Hepatocyte (in vitro differentiated cells): ENCODE measurements at regions not wholly inside any gene's neighbourhood (a gene's known extent, or its start where the extent isn't known, plus 50 kb on each side); places are given as distances from the start of the nearest gene placed in this dataset.

ENCODE experiments used
- DNase-seq: peaks from one replicate; pipeline ENCODE4 v3.0.0-alpha.2; 2016; ENCODE audit warnings: low spot score
- H2AFZ ChIP-seq: fragments of 200-600 bp; sonication (generic); 2 replicates; pipeline ENCODE4 v1.6.0; 2016; ENCODE audit warnings: antibody characterized with exemption, mild to moderate bottlenecking
- H3K27ac ChIP-seq: fragments of 200-600 bp; sonication (generic); 2 replicates; pipeline ENCODE4 v1.5.1; 2016; ENCODE audit warnings: mild to moderate bottlenecking
- H3K27me3 ChIP-seq: fragments of 200-600 bp; sonication (generic); 2 replicates; pipeline ENCODE4 v1.6.1; 2016
- H3K36me3 ChIP-seq: fragments of 200-600 bp; sonication (generic); replicated peaks from 2 replicates; pipeline ENCODE4 v1.5.1; 2016; ENCODE audit warnings: low read depth; ENCODE audit not compliant: insufficient read depth
- H3K4me1 ChIP-seq: fragments of 200-600 bp; sonication (generic); 2 replicates; pipeline ENCODE4 v1.5.1; 2016; ENCODE audit warnings: mild to moderate bottlenecking, moderate library complexity; ENCODE audit not compliant: insufficient read depth
- H3K4me2 ChIP-seq: fragments of 200-600 bp; sonication (generic); 2 replicates; pipeline ENCODE4 v1.6.0; 2016
- H3K4me3 ChIP-seq: fragments of 200-600 bp; sonication (generic); 2 replicates; pipeline ENCODE4 v1.5.1; 2016; ENCODE audit warnings: mild to moderate bottlenecking
- H3K79me2 ChIP-seq: fragments of 200-600 bp; sonication (generic); 2 replicates; pipeline ENCODE4 v1.6.0; 2017; ENCODE audit warnings: mild to moderate bottlenecking
- H3K9me2 ChIP-seq: fragments of 200-600 bp; sonication (generic); replicated peaks from 2 replicates; pipeline ENCODE4 v1.6.0; 2017; ENCODE audit warnings: mild to moderate bottlenecking; ENCODE audit not compliant: insufficient read depth
- H3K9me3 ChIP-seq: fragments of 200-600 bp; sonication (generic); 2 replicates; pipeline ENCODE4 v1.5.1; 2016; ENCODE audit warnings: low read depth, mild to moderate bottlenecking
- H4K20me1 ChIP-seq: fragments of 200-600 bp; sonication (generic); 2 replicates; pipeline ENCODE4 v1.6.0; 2016; ENCODE audit warnings: mild to moderate bottlenecking; ENCODE audit not compliant: insufficient read depth, poor library complexity, severe bottlenecking
- EZH2 ChIP-seq: fragments of 200-600 bp; sonication (generic); IDR thresholded peaks from 2 replicates; pipeline ENCODE4 v1.6.1; 2016; ENCODE audit warnings: antibody characterized with exemption, mild to moderate bottlenecking, borderline replicate concordance
- EZH2phosphoT487 ChIP-seq: fragments of 200-600 bp; sonication (generic); IDR thresholded peaks from one replicate; pipeline ENCODE4 v1.6.1; 2018; ENCODE audit warnings: antibody characterized with exemption, mild to moderate bottlenecking, low read depth, moderate library complexity; ENCODE audit not compliant: unreplicated experiment, severe bottlenecking
- WGBS: methylation state at CpG from one replicate; pipeline ENCODE4 v1.1.6; 2016; ENCODE audit warnings: low lambda C conversion rate; ENCODE audit errors: missing lambda C conversion rate; 5-methylcytosine and 5-hydroxymethylcytosine counted together
- TF ChIP-seq, protein P1 (sequence below): fragments of 200-600 bp; sonication (generic); IDR thresholded peaks from 2 replicates; pipeline ENCODE4 v1.5.1; 2016; ENCODE audit warnings: antibody characterized with exemption, mild to moderate bottlenecking; ENCODE audit not compliant: poor library complexity

DNA sequence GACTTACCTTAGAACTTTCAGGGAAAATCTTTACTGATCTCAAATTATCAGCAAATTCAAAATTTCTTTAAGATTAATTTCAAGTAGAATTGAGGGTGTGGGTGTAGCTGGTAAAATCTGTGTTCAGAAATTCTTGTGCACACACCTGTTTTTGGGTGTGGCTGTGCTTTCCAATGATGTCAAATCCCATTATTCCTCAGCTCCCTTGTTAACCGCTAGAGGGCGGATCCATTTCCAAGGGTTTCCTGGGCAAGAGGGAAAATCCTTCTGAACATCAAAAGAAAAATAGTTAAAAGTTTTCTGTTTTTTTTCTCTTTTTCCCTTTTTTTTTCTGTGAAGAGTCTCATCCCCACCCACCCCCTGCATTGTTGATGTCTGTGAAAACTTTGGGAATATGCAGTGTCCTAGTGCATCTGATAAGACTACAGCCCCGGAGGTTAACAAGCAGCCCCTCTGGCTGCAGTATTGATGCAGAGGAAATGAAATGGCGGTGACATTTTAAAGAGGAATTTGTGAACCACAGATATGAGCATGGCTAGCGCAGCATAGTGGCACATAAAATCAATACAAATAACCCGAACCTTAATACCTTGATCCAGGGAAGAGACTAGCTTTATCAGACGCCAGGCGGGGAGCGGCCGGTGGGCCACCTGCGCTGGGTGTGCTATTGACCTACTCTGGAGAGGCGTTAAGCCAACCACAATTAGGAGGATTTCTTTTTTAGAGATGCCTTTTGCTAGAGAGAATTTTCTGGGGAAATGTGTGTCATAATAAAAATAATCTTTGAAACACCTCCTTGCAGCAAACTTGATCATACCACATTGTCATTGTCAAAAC lies 130.9 kb downstream of the FOXA2 start:
- DNase-seq: peak; percentile 61
- Histone ChIP-seq H3K27ac (no peak overlapping the region), H4K20me1 (no peaks in the 10 kb centered on the region), H3K9me2 (no peaks in the 10 kb centered on the region), H3K79me2 (no peaks in the 10 kb centered on the region), H3K9me3 (no peaks in the 10 kb centered on the region), H3K4me2 (no peak overlapping the region), H2AFZ (no peak overlapping the region), H3K4me3 (no peak overlapping the region), H3K36me3 (no peaks in the 10 kb centered on the region), H3K27me3 (peaks cover 23% of the 10 kb centered on the region), H3K4me1 (no peaks in the 10 kb centered on the region)
- no peak for TF ChIP-seq EZH2
- TF ChIP-seq EZH2phosphoT487: no peak
- TF ChIP-seq, protein P1, sequence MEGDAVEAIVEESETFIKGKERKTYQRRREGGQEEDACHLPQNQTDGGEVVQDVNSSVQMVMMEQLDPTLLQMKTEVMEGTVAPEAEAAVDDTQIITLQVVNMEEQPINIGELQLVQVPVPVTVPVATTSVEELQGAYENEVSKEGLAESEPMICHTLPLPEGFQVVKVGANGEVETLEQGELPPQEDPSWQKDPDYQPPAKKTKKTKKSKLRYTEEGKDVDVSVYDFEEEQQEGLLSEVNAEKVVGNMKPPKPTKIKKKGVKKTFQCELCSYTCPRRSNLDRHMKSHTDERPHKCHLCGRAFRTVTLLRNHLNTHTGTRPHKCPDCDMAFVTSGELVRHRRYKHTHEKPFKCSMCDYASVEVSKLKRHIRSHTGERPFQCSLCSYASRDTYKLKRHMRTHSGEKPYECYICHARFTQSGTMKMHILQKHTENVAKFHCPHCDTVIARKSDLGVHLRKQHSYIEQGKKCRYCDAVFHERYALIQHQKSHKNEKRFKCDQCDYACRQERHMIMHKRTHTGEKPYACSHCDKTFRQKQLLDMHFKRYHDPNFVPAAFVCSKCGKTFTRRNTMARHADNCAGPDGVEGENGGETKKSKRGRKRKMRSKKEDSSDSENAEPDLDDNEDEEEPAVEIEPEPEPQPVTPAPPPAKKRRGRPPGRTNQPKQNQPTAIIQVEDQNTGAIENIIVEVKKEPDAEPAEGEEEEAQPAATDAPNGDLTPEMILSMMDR: peak; percentile 67
- 51% methylated on average over 12 of the region's 12 CpGs for WGBS

DNA sequence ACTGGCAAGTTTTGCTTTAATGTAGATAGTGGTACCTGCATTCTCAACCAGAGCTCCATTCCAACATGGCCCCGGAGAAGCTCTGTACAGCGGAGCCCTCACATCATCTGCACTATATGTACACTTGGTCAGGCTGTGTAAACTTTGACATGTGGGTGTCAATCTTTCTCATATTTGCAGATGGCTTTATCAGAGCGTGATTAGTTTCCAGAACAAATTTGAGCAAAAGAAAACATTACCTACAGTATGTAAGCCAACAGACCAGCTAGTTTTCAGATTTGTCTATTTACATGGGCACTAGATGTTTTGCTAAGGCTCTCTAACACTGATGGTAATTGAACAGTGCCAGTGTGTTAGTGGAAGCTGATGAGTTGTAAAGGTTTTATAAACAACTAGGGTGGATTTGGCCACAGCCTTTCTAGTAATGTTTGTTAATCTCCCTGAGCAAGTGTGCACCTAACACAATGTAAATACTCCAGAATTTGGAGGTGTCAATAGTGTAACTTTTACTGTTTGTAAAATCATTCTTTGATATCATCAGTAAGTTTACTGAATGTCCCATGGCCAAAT lies 131.8 kb downstream of the FOXA2 start:
- Histone ChIP-seq H3K79me2 (no peaks in the 10 kb centered on the region), H3K4me2 (no peak overlapping the region), H4K20me1 (no peaks in the 10 kb centered on the region), H3K4me1 (no peaks in the 10 kb centered on the region), H3K4me3 (no peak overlapping the region), H3K27ac (no peak overlapping the region), H3K9me2 (no peaks in the 10 kb centered on the region), H3K27me3 (peaks cover 20% of the 10 kb centered on the region), H3K36me3 (no peaks in the 10 kb centered on the region), H2AFZ (no peak overlapping the region), H3K9me3 (no peaks in the 10 kb centered on the region)
- no peak for DNase-seq
- TF ChIP-seq EZH2phosphoT487: peak; percentile 88
- TF ChIP-seq EZH2: no peak
- TF ChIP-seq, protein P1: no peak
- WGBS: 36% methylated on average over 3 of the region's 3 CpGs

DNA sequence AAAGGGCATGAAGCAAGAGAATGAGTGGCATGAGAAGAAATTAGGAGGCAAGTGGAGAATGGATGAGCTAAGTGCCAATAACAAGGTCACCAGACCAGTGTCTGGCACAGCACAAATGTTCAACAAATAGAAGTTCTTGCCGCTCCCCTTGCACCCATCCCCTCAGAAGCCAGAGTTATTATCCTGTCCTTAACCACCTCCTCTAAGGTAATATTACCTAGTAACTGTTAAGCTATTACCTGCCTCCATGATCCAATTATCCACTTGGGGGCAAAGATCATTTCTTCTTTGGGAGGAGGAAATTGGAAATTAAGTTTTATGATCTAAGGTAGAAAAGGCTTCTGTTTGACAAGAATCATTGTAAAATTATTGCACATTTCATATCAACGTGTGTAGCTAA lies 133.8 kb downstream of the FOXA2 start:
- H3K4me3 ChIP-seq: no peak overlapping the region
- H3K79me2 ChIP-seq: no peaks in the 10 kb centered on the region
- no peak for TF ChIP-seq EZH2phosphoT487
- no peak for TF ChIP-seq EZH2
- TF ChIP-seq, protein P1: no peak
- peaks cover 8% of the 10 kb centered on the region for H3K27me3 ChIP-seq
- H3K36me3 ChIP-seq: no peaks in the 10 kb centered on the region
- H4K20me1 ChIP-seq: no peaks in the 10 kb centered on the region
- no peaks in the 10 kb centered on the region for H3K4me1 ChIP-seq
- H3K9me2 ChIP-seq: no peaks in the 10 kb centered on the region
- no peak overlapping the region for H2AFZ ChIP-seq
- H3K9me3 ChIP-seq: no peaks in the 10 kb centered on the region
- DNase-seq: no peak
- 50% methylated on average over 2 of the region's 2 CpGs for WGBS
- H3K4me2 ChIP-seq: no peak overlapping the region
- H3K27ac ChIP-seq: no peak overlapping the region
